Activated CD8-positive, alpha-beta T cell treated with anti-CD3 and anti-CD28 coated beads for 36 hours (primary cell): ENCODE measurements at regions not wholly inside any gene's neighbourhood (a gene's known extent, or its start where the extent isn't known, plus 50 kb on each side); places are given as distances from the start of the nearest gene placed in this dataset.
A peak's percentile ranks its signal among the peaks of the same experiment; 100 is the strongest.

Experiments used
- ATAC-seq: fragments of 200-7000 bp; cut with Tn5 transposase; one replicate; pipeline ENCODE4 v1.10.0; 2021; ENCODE audit warnings: mild to moderate bottlenecking, moderate library complexity
- CTCF ChIA-PET: fragments of 350-600 bp; sonication (Branson Sonifier 250); formaldehyde crosslinking; loops from one replicate; lab custom pipeline; 2021; ENCODE audit warnings: antibody characterized with exemption; lab: Charles Lee
- POLR2A ChIA-PET: fragments of 350-600 bp; sonication (Branson Sonifier 250); formaldehyde crosslinking; loops from one replicate; lab custom pipeline; 2021; ENCODE audit warnings: antibody characterized with exemption; lab: Charles Lee
- DNase-seq: peaks from one replicate; pipeline ENCODE4 v3.0.0-alpha.2; 2020
- H3K27ac Mint-ChIP-seq: one replicate; pipeline ENCODE4 v1.8.0; 2021; ENCODE audit warnings: mild to moderate bottlenecking, mixed read lengths
- H3K27me3 Mint-ChIP-seq: one replicate; pipeline ENCODE4 v1.8.0; 2021; ENCODE audit warnings: mixed read lengths
- H3K36me3 Mint-ChIP-seq: one replicate; pipeline ENCODE4 v1.8.0; 2021; ENCODE audit warnings: low read depth, mixed read lengths
- H3K4me1 Mint-ChIP-seq: one replicate; pipeline ENCODE4 v1.8.0; 2021; ENCODE audit warnings: low read depth, mixed read lengths
- H3K4me3 Mint-ChIP-seq: one replicate; pipeline ENCODE4 v1.8.0; 2021; ENCODE audit warnings: mild to moderate bottlenecking, moderate library complexity, mixed read lengths
- H3K9me3 Mint-ChIP-seq: one replicate; pipeline ENCODE4 v1.8.0; 2021; ENCODE audit warnings: mixed read lengths
- CTCF ChIP-seq: fragments of 200-600 bp; IDR thresholded peaks from one replicate; pipeline ENCODE4 v1.8.0; 2022; ENCODE audit warnings: antibody characterized with exemption, mild to moderate bottlenecking
- intact Hi-C: fragments of 100-400 bp; cut with micrococcal nuclease; formaldehyde crosslinking; loops from one replicate; pipeline ENCODE4 v1.10.0; 2022

DNA sequence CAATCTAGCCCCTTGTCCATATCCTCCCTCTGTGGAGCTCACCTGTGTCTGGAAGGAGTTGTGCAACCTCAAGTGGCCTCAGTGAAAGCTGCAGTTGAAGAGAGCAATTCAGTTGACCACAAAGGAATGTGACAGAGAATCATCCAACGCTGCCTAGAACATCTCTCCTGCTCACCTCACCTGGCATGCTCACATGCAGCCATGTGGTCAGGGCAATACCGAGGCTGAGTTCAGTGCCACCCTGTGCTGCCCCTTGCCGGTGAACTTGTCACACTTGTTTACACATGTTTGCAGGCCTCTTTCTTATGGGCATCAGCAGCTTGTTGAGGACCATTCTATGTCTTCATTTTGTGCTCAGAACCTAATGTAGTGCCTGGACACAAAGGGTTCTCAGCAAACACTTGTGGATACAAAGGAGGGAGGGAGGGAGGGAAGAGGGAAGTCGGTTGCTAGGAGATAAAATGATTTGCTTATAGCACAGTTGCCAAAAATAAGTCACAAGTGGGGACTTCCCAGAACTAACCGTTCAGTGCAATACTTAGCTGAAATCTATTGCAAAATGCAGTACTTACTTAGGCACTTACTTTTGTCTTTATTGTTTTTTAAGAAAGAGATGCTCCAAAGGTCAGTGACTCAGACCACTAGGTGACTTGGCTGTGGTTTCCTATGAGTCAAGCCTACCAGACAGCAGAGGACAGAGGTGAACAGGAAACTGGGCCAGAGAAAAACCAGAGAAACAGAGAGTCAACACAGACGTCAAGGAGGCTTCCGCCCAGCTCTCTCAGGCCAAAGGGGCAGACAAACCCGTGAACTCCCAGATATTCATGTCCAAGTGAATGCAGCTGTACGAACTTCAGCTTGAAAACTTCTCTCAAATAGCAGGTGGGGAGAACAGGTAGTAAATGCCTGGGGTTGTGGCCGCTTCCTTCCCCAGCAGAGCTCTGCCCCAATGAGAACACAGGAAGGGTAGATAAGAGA is 227.8 kb upstream of the CTNNB1 start:
- DNase-seq: peak; percentile 77
- peak; percentile 85 for ATAC-seq
- ChIA-PET CTCF (interaction anchor here (0.7 to 0.8 kb wide), 2 partner anchors 10 to 330 kb away, joined by 3 read pairs; no protein-coding TSS in a partner anchor), POLR2A (interaction anchor here (0.6 to 1.3 kb wide), 5 partner anchors 9 to 1048 kb away, joined by 3 to 6 read pairs (median 3); partner anchors contain the start of gene CTNNB1)
- Mint-ChIP-seq H3K4me1 (peaks cover 37% of the 10 kb centered on the region), H3K27me3 (peaks cover 32% of the 10 kb centered on the region), H3K4me3 (peak overlapping the region; percentile 26), H3K36me3 (peaks cover 1% of the 10 kb centered on the region), H3K27ac (peak overlapping the region; percentile 92), H3K9me3 (peaks cover 5% of the 10 kb centered on the region)
- intact Hi-C loops: no loop called here
- TF ChIP-seq CTCF: peak; percentile 11

- H3K27me3 Mint-ChIP-seq: peaks cover 36% of the 10 kb centered on the region
- ChIA-PET POLR2A (interaction anchor here (0.6 to 1.3 kb wide), 2 partner anchors 8 to 63 kb away, joined by 3 to 4 read pairs; no protein-coding TSS in a partner anchor), CTCF (no interaction called here)
- no peak for ATAC-seq
- H3K4me1 Mint-ChIP-seq: peaks cover 37% of the 10 kb centered on the region
- intact Hi-C loops: no loop called here
- no peak for TF ChIP-seq CTCF
- peaks cover 5% of the 10 kb centered on the region for H3K9me3 Mint-ChIP-seq
- peaks cover 1% of the 10 kb centered on the region for H3K36me3 Mint-ChIP-seq
- no peak for DNase-seq
- H3K4me3 Mint-ChIP-seq: no peak overlapping the region
- H3K27ac Mint-ChIP-seq: peak overlapping the region; percentile 87
Observed at GRCh38 chr3:40972350-40972749, 227.0 kb upstream of the CTNNB1 start.

DNA sequence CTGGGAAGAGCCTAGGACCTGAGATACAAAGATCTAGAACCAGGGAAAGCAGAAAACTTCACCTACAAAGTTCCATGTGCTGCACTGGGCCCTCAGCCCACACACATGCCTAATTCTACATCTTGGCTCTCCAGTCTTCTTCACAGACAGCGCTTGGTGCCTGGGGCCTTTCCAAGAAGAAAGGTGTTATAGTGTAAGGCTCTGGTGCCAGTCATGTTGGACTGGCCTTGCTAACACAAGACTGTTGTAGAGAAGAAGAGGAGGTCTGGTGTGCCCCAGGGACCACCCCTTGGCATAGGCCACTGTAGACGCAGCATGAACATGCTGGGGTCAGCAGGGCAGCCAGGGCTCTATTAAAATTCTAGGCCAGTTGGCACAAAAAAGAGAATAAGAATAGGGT is 226.2 kb upstream of the CTNNB1 start:
- ChIA-PET POLR2A (no interaction called here), CTCF (no interaction called here)
- ATAC-seq: no peak
- TF ChIP-seq CTCF: no peak
- H3K4me1 Mint-ChIP-seq: peaks cover 37% of the 10 kb centered on the region
- peaks cover 37% of the 10 kb centered on the region for H3K27me3 Mint-ChIP-seq
- H3K9me3 Mint-ChIP-seq: peaks cover 2% of the 10 kb centered on the region
- H3K36me3 Mint-ChIP-seq: no peaks in the 10 kb centered on the region
- DNase-seq: no peak
- no peak overlapping the region for H3K4me3 Mint-ChIP-seq
- intact Hi-C loops: no loop called here
- no peak overlapping the region for H3K27ac Mint-ChIP-seq

DNA sequence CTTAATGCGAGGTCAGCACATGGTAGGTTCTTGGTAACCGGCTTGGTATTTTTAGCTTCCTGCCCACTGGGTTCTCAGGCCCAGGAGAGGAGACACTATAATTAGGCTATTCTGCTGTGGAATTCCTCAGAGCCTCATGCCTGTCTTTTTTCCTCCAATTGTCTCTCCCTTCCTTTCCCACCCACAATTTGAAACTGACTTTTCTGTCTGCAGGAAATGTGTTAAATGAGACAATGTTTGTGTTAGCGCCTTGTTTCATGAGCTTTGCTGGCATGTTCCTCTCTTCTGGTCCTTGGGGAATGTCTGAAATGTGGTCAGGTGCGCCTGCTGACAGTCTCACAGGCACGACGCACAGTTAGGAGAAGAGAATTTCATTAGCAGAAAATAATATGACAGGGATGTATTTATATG is 223.6 kb upstream of the CTNNB1 start:
- ChIA-PET POLR2A (no interaction called here), CTCF (no interaction called here)
- no peak overlapping the region for H3K4me3 Mint-ChIP-seq
- no peak for DNase-seq
- peaks cover 2% of the 10 kb centered on the region for H3K9me3 Mint-ChIP-seq
- no peaks in the 10 kb centered on the region for H3K36me3 Mint-ChIP-seq
- peaks cover 29% of the 10 kb centered on the region for H3K4me1 Mint-ChIP-seq
- peaks cover 43% of the 10 kb centered on the region for H3K27me3 Mint-ChIP-seq
- H3K27ac Mint-ChIP-seq: no peak overlapping the region
- intact Hi-C loops: no loop called here
- no peak for ATAC-seq
- no peak for TF ChIP-seq CTCF

GRCh38 chr3:40976241-40976640 is 223.1 kb upstream of the CTNNB1 start:
- ChIA-PET POLR2A (no interaction called here), CTCF (no interaction called here)
- H3K27me3 Mint-ChIP-seq: peaks cover 41% of the 10 kb centered on the region
- no peak overlapping the region for H3K4me3 Mint-ChIP-seq
- H3K9me3 Mint-ChIP-seq: peaks cover under 1% of the 10 kb centered on the region
- H3K36me3 Mint-ChIP-seq: no peaks in the 10 kb centered on the region
- no peak for TF ChIP-seq CTCF
- peaks cover 28% of the 10 kb centered on the region for H3K4me1 Mint-ChIP-seq
- intact Hi-C loops: no loop called here
- ATAC-seq (no peak), DNase-seq (no peak)
- no peak overlapping the region for H3K27ac Mint-ChIP-seq
